GM21515 (cell line): ENCODE measurements at regions not wholly inside any gene's neighbourhood (a gene's known extent, or its start where the extent isn't known, plus 50 kb on each side); places are given as distances from the start of the nearest gene placed in this dataset.

Experiments used
- ATAC-seq: cut with Tn5 transposase; IDR thresholded peaks from one replicate; pipeline ENCODE4 v1.9.1; 2021; ENCODE audit not compliant: unreplicated experiment

DNA sequence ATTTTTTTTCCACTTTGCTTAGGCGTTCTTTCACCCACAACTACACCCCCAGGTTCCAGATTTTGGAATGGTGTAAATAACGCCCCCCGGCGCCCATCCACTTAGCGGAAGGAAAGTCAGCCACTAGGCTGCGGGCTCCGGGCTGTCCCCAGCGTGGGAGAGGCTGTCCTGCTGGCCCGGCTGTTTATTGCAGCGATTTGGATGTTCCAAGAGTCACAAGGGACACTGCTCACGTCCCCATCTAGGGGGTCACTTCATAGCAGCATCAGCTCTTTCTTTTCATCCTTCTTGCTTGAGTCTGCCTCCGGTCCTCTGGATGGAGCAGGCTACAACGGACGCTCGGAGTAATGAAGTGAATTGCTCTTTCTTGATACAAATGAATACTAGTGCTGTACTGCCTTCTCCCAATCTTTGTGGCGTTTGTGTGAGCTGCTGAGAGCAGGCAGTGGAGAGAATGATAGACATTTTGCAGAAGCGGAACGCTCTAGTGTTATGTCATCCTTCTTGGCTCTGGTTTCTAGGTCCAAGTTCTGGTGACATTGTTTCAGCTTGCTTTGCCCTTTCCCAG is 50.7 kb upstream of the PAIP2B start:
- no peak for ATAC-seq

DNA sequence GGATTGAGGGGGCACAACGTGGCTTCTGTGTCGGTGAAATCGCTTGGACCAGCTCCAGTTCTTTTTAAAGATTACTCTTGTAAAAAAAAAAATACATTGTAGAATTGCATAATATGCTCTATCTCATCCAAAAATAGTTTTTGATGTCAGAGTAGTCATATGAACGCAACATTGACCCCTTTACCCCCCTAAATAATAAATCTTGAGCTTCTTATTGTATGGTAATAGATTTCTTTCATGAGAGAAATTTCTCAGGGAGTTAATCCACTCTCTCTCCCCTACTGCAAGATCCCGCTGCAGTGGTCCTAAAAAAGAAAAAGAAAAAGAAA is 50.2 kb upstream of the PAIP2B start:
- no peak for ATAC-seq

DNA sequence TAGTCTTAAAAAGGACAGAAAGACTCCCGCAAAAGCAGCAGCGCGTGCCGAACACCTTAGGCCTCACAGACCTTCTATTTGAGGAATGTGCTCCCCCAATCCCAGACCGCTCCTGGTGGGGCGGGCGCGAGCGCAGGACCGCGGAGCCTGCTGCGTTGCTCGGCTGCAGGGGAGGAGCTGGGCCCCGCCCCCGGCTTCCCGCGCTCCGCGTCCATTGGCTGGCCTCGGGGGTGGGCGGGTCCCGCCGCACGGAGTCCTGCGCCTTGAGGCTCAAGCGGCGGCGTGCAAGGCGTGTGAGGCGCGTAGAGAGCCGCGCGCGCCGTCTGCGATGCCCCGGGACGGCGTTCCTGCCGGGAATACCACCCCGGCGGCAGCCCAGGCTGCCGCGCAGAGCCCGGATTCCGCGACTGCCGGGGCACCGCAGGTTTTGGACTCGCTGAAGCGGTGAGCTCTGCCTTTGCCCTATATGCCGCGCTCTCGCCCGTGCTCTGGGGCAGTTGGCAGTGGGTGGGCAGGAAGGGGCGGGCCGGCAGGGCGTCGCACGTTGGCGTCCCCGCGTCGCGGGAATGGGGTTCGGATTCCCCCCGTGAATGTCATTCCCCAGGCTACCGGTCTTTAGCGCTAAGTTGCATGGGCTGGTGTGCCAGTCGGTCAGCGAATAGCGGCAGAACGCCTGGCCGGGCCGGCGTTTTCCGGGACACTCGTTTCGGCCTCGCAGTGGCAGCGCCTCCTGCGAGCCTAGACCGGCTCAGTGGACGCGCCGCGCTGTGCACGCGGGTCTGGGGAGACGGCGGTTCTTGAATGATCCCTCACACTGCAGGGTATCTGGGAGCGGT is 49.6 kb upstream of the PAIP2B start:
- ATAC-seq: peak; percentile 99
